ENCODE measurements at regions not wholly inside any gene's neighbourhood (a gene's known extent, or its start where the extent isn't known, plus 50 kb on each side); places are given as distances from the start of the nearest gene placed in this dataset.

DNA sequence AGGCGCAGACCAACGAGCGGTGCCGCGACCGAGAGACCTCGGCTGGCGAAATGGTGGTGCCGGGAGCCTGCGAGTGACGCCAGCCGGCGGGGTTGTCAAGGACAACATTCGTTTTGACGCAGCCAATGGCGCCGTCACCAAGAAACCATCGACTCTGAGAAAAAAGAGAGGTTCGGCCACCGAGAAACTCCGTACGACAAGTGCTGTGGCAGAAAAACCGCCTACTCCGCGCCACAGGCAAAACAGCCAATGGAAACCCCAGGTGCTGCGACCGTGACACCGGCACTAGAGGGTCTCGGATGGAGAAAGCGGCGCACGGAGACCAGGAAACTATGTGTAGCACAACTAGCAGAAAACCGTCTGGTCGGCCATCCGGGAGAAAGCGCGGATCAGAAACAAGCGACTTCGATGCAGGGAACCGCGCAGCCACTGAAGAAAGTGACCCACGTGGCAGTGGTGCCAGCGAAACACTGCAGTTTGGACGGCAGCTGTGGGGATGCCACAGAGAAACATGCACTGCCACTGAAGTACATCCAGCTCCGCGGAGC, 88.8 kb downstream of the ANXA2R start:
- intact Hi-C loops (cut with DNase I) = loop anchor here (5.0 kb wide), 1 partner anchor 41 kb away; no protein-coding TSS in a partner anchor
- H3K4me1 ChIP-seq = peaks cover 28 to 30% of the 10 kb centered on the region in 2 donors
- no peaks in the 10 kb centered on the region for H3K9me3 ChIP-seq
- peak in 1 of 2 donors; percentile 5 for TF ChIP-seq POLR2A (IDR thresholded peaks at IDR 0.05)
- TF ChIP-seq, protein P1, sequence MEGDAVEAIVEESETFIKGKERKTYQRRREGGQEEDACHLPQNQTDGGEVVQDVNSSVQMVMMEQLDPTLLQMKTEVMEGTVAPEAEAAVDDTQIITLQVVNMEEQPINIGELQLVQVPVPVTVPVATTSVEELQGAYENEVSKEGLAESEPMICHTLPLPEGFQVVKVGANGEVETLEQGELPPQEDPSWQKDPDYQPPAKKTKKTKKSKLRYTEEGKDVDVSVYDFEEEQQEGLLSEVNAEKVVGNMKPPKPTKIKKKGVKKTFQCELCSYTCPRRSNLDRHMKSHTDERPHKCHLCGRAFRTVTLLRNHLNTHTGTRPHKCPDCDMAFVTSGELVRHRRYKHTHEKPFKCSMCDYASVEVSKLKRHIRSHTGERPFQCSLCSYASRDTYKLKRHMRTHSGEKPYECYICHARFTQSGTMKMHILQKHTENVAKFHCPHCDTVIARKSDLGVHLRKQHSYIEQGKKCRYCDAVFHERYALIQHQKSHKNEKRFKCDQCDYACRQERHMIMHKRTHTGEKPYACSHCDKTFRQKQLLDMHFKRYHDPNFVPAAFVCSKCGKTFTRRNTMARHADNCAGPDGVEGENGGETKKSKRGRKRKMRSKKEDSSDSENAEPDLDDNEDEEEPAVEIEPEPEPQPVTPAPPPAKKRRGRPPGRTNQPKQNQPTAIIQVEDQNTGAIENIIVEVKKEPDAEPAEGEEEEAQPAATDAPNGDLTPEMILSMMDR (IDR thresholded peaks at IDR 0.05) = no peak
- H3K27ac ChIP-seq = peak overlapping the region; percentile 71 to 86 (median 83)
- peaks cover 58% of the 10 kb centered on the region for H3K27me3 ChIP-seq
- peak overlapping the region in 2 of 3 donors; percentile 33 to 35 for H3K4me3 ChIP-seq (replicated peaks in 1 of 3)
- no peaks in the 10 kb centered on the region for H3K36me3 ChIP-seq
- 4 to 5% methylated on average over 34 to 43 of the region's 46 CpGs for WGBS, 2 donors
- DNase-seq = peak; percentile 11

DNA sequence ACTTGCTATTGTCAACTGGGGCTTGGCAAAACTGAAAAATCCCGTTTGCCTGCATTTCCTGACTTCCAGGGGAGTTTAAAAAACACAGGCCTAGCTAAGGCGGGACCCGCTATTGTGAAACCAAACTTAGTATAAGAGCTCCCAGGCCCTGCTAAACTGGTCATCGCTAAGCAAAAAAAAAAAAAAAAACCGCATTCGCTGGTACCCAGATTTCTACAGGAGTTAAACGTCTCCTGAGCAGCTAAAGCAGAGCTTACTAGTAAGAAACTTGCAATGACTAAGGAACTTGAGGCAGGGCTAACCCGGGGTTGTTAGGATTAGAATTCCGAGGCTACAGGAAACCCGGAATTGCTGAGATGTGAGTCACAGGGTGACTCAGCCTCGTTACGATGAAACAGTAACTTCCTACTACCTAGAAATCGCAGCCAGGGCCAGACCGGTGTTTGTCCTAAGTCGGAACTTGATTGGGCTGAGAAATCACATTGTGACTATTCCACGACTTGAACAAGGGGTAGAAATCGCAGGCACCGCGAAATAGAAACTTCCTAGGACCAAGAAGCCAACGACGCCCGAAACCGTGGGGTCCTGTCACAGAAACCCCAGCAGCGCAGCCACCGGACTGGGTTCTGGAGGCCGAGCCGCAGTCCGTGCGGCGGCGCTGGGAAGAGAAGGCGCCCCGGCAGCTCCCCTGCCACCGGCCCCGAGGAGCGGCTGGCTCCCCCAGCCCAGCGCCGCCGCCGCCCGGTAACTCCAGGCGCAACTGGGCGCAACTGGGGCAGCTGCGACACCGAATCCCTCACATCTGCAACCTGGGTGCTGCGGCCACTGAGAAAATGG, 89.4 kb downstream of the ANXA2R start:
- Histone ChIP-seq H3K4me1 (peaks cover 28 to 30% of the 10 kb centered on the region in 2 donors), H3K27me3 (peaks cover 58% of the 10 kb centered on the region), H3K4me3 (replicated peaks in 1 of 3) (peak overlapping the region in 2 of 3 donors; percentile 33 to 35), H3K27ac (peak overlapping the region; percentile 71 to 86 (median 83)), H3K36me3 (no peaks in the 10 kb centered on the region), H3K9me3 (no peaks in the 10 kb centered on the region)
- WGBS, 2 donors = 3 to 6% methylated on average over 28 to 29 of the region's 46 CpGs
- TF ChIP-seq POLR2A (IDR thresholded peaks at IDR 0.05) = no peak
- TF ChIP-seq, protein P1 (IDR thresholded peaks at IDR 0.05) = no peak
- intact Hi-C loops (cut with DNase I) = loop anchor here (5.0 kb wide), 1 partner anchor 42 kb away; no protein-coding TSS in a partner anchor
- DNase-seq = peak; percentile 29 to 46

DNA sequence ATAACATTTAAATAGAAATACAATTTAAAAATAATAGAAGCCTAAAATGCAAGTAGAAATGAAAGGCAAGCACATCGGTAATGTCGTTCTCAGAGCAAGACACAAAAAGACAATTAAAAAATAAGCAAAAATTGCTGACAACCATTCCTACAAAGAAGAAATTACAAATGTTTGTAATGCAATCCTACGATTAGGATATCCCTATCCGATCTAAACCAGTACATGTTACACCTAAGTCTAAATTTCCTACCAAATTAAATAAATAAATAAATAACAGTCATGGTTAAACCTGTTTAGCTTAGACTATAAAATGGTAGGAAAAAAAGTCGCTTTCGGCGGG, 90.0 kb downstream of the ANXA2R start:
- peaks cover 28 to 30% of the 10 kb centered on the region in 2 donors for H3K4me1 ChIP-seq
- peak overlapping the region; percentile 71 to 86 (median 83) for H3K27ac ChIP-seq
- peaks cover 58% of the 10 kb centered on the region for H3K27me3 ChIP-seq
- no peak overlapping the region for H3K4me3 ChIP-seq (replicated peaks in 1 of 3)
- WGBS, 2 donors = 22 to 23% methylated on average over 7 of the region's 7 CpGs
- TF ChIP-seq, protein P1 (IDR thresholded peaks at IDR 0.05) = no peak
- TF ChIP-seq POLR2A (IDR thresholded peaks at IDR 0.05) = no peak
- intact Hi-C loops (cut with DNase I) = loop anchor here (5.0 kb wide), 1 partner anchor 42 kb away; no protein-coding TSS in a partner anchor
- no peak for DNase-seq
- no peaks in the 10 kb centered on the region for H3K36me3 ChIP-seq
- no peaks in the 10 kb centered on the region for H3K9me3 ChIP-seq

DNA sequence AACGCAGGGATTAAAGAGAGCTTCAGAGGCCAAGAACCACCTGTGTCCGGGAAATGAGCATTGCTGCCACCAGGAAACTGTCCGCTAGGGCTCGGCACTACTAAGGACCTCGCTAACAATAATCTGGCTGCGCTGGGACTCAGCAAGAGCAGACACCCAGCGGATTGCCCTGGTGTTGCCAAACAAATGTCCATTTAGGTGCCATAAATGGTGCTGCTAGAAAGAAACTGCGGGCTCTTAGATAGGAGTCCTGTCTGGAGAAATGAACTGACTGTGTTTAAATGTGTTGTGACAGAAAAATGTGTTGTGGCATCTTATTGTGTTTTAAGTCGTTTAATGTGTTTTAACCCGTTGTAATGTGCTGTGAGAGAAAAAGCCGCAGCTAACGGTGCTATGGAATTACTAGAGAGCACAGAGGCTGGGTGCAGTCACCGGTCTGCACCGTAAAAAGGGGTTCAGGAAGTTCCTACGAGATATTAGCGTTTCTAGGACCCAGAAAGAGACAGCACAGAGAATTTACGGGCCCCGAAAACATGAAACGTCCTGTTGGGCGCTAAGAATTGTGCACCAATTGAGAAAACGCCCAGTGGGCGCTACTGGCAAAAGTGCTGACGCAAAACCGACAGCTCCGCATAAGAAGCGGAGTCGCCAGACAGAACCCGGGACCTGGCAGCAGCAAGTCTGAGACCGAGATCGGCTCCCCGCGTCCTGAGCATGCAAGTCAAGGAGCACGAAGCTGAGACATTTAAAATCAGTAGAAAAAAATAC, 90.6 kb downstream of the ANXA2R start:
- intact Hi-C loops (cut with DNase I) = loop anchor here (5.0 kb wide), 1 partner anchor 43 kb away; no protein-coding TSS in a partner anchor
- Histone ChIP-seq H3K4me3 (replicated peaks in 1 of 3) (no peak overlapping the region), H3K27ac (peak overlapping the region; percentile 71 to 86 (median 83)), H3K36me3 (no peaks in the 10 kb centered on the region), H3K4me1 (peaks cover 28 to 30% of the 10 kb centered on the region in 2 donors), H3K9me3 (no peaks in the 10 kb centered on the region), H3K27me3 (peaks cover 58% of the 10 kb centered on the region)
- 10 to 14% methylated on average over 33 of the region's 33 CpGs for WGBS, 2 donors
- TF ChIP-seq POLR2A (IDR thresholded peaks at IDR 0.05) = no peak
- TF ChIP-seq, protein P1 (IDR thresholded peaks at IDR 0.05) = peak in 1 of 6 experiments; percentile 11
- peak; percentile 13 to 31 for DNase-seq

Measured in thyroid gland (tissue), 4 donors.